NT2/D1 (cell line): ENCODE measurements at regions not wholly inside any gene's neighbourhood (a gene's known extent, or its start where the extent isn't known, plus 50 kb on each side); places are given as distances from the start of the nearest gene placed in this dataset.
"Not testable (repeated sequence)": the region's sequence is repeated elsewhere in the genome, so short reads cannot be mapped to it uniquely, and the experiment has no call there.

Experiments used
- SUZ12 ChIP-seq: IDR thresholded peaks from 2 replicates; pipeline ENCODE4 v1.6.1; 2011; ENCODE audit not compliant: insufficient read length, insufficient read depth; ENCODE audit errors: extremely low read depth
- YY1 ChIP-seq: IDR thresholded peaks from 2 replicates; pipeline ENCODE4 v1.6.1; 2011; ENCODE audit not compliant: insufficient read length, insufficient read depth
- ZNF274 ChIP-seq: IDR thresholded peaks from 2 replicates; pipeline ENCODE4 v1.6.1; 2011; ENCODE audit warnings: mild to moderate bottlenecking, low read depth, low read length

- TF ChIP-seq YY1, SUZ12, ZNF274: not testable (repeated sequence)
Measured at GRCh38 chr1:65649185-65649584, 143.5 kb upstream of the PDE4B start.
